Endothelial cell of umbilical vein (primary cell): ENCODE measurements at regions not wholly inside any gene's neighbourhood (a gene's known extent, or its start where the extent isn't known, plus 50 kb on each side); places are given as distances from the start of the nearest gene placed in this dataset.

Experiments used
- CTCF ChIP-seq, 2 donors: IDR thresholded peaks; 1 replicate in 1 of 2; 2 replicates in 1 of 2; pipeline ENCODE4 v1.5.1; 2011; ENCODE audit warnings: low read length in 2 of 2, mild to moderate bottlenecking in 2 of 2, moderate library complexity in 2 of 2, control low read depth in 1 of 2, inconsistent platforms in 1 of 2, low read depth in 1 of 2; ENCODE audit not compliant: insufficient read depth in 1 of 2; ENCODE audit errors: extremely low read depth in 1 of 2
- EZH2 ChIP-seq: IDR thresholded peaks from 2 replicates; pipeline ENCODE4 v1.6.1; 2012; ENCODE audit warnings: borderline replicate concordance, low read depth, mild to moderate bottlenecking, moderate library complexity, low read length, inconsistent platforms; ENCODE audit not compliant: severe bottlenecking
- FOS ChIP-seq: IDR thresholded peaks from 2 replicates; pipeline ENCODE4 v1.6.1; 2011; ENCODE audit warnings: mild to moderate bottlenecking, low read length, moderate library complexity, borderline replicate concordance; ENCODE audit not compliant: insufficient read depth
- GATA2 ChIP-seq: IDR thresholded peaks from 2 replicates; pipeline ENCODE4 v1.7.0; 2011; ENCODE audit warnings: low read depth, mild to moderate bottlenecking, moderate library complexity, mixed read lengths, low read length; ENCODE audit not compliant: insufficient read length, insufficient read depth
- JUN ChIP-seq: IDR thresholded peaks from 2 replicates; pipeline ENCODE4 v1.6.1; 2011; ENCODE audit warnings: borderline replicate concordance, low read depth; ENCODE audit not compliant: insufficient read length, insufficient read depth
- MYC ChIP-seq: IDR thresholded peaks from one replicate; pipeline ENCODE4 v1.6.1; 2011; ENCODE audit warnings: mild to moderate bottlenecking, low read depth, low read length
- POLR2A ChIP-seq: IDR thresholded peaks from 2 replicates; pipeline ENCODE4 v1.6.1; 2012; ENCODE audit warnings: low read depth, mild to moderate bottlenecking, control low read depth, low read length
- POLR2AphosphoS5 ChIP-seq: IDR thresholded peaks from 2 replicates; pipeline ENCODE4 v1.6.1; 2012; ENCODE audit warnings: low read depth, mild to moderate bottlenecking, control low read depth, low read length, moderate library complexity; ENCODE audit not compliant: insufficient read depth

DNA sequence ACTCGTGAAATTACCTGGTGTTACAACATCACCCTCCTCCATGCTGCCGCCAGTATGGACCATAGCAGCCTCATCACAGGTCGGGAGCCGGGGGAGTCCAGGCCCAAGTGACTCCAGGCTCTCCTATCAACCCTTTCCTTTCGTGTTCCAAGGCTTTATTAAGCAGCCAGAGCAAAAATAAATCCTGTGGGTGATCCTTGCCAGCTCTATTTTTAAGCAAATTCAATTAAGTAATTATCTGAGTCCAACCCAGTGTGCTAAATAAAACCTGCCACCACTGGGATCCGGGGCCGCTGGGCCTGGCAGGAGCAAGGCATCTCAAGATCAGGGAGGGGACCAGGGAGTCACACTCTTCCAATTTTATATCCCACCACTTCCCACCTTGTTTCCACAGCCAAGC is 80.7 kb upstream of the PRPS1 start:
- no peak for TF ChIP-seq POLR2A
- TF ChIP-seq CTCF (IDR thresholded peaks at IDR 0.05; ENCODE audit: extremely low read depth in 1 of 2, insufficient read depth in 1 of 2, low read depth in 1 of 2, low read length in 2 of 2) = no peak
- TF ChIP-seq EZH2 = no peak
- no peak for TF ChIP-seq JUN
- no peak for TF ChIP-seq MYC
- no peak for TF ChIP-seq FOS
- no peak for TF ChIP-seq POLR2AphosphoS5
- no peak for TF ChIP-seq GATA2
